Loucy (cell line): ENCODE measurements at regions not wholly inside any gene's neighbourhood (a gene's known extent, or its start where the extent isn't known, plus 50 kb on each side); places are given as distances from the start of the nearest gene placed in this dataset.
"Not testable (repeated sequence)": the region's sequence is repeated elsewhere in the genome, so short reads cannot be mapped to it uniquely, and the experiment has no call there.

ENCODE experiments used
- H2AFZ ChIP-seq: fragments of 200-600 bp; sonication (generic); 2 replicates; pipeline ENCODE4 v1.6.0; 2016; ENCODE audit warnings: antibody characterized with exemption, mild to moderate bottlenecking, low read length, moderate library complexity
- H3F3A ChIP-seq: fragments of 200-600 bp; 2 replicates; pipeline ENCODE4 v1.6.0; 2016; ENCODE audit warnings: antibody characterized with exemption, low read depth, mild to moderate bottlenecking
- H3K27me3 ChIP-seq: fragments of 200-600 bp; sonication (generic); 2 replicates; pipeline ENCODE4 v1.6.1; 2014; ENCODE audit warnings: low read length, mild to moderate bottlenecking; ENCODE audit not compliant: insufficient read depth, poor library complexity, severe bottlenecking
- H3K36me3 ChIP-seq: fragments of 200-600 bp; sonication (generic); 2 replicates; pipeline ENCODE4 v1.6.1; 2016; ENCODE audit warnings: low read length; ENCODE audit not compliant: insufficient read depth
- H3K4me1 ChIP-seq: fragments of 200-600 bp; sonication (generic); 2 replicates; pipeline ENCODE4 v1.5.1; 2014; ENCODE audit warnings: low read length, mild to moderate bottlenecking; ENCODE audit not compliant: insufficient read depth, poor library complexity, severe bottlenecking
- H3K4me2 ChIP-seq: fragments of 200-600 bp; sonication (generic); 2 replicates; pipeline ENCODE4 v1.6.0; 2014; ENCODE audit warnings: antibody characterized with exemption, low read length, low read depth, mild to moderate bottlenecking; ENCODE audit not compliant: poor library complexity, severe bottlenecking
- H3K4me3 ChIP-seq: fragments of 200-600 bp; sonication (generic); 2 replicates; pipeline ENCODE4 v1.5.1; 2014; ENCODE audit warnings: low read length, mild to moderate bottlenecking, mixed read lengths; ENCODE audit not compliant: poor library complexity, severe bottlenecking
- H3K79me2 ChIP-seq: fragments of 200-600 bp; sonication (generic); 2 replicates; pipeline ENCODE4 v1.6.1; 2014; ENCODE audit warnings: low read length; ENCODE audit not compliant: insufficient read depth
- H3K9ac ChIP-seq: fragments of 200-600 bp; sonication (generic); 2 replicates; pipeline ENCODE4 v1.6.0; 2014; ENCODE audit warnings: mild to moderate bottlenecking, low read depth, low read length, moderate library complexity; ENCODE audit not compliant: poor library complexity, severe bottlenecking
- H3K9me2 ChIP-seq: fragments of 200-600 bp; sonication (generic); replicated peaks from 2 replicates; pipeline ENCODE4 v1.6.1; 2016; ENCODE audit warnings: low read depth, low read length, mixed read lengths
- H3K9me3 ChIP-seq: fragments of 200-600 bp; sonication (generic); 2 replicates; pipeline ENCODE4 v1.6.1; 2014; ENCODE audit warnings: mild to moderate bottlenecking, antibody characterized with exemption, low read length, low read depth; ENCODE audit not compliant: insufficient read depth
- H4K20me1 ChIP-seq: fragments of 200-600 bp; sonication (generic); 2 replicates; pipeline ENCODE4 v1.6.0; 2014; ENCODE audit warnings: antibody characterized with exemption, low read length, mild to moderate bottlenecking; ENCODE audit not compliant: insufficient read depth, poor library complexity, severe bottlenecking
- EZH2phosphoT487 ChIP-seq: fragments of 200-600 bp; IDR thresholded peaks from 2 replicates; pipeline ENCODE4 v1.6.1; 2018; ENCODE audit warnings: antibody characterized with exemption, mild to moderate bottlenecking, moderate library complexity, borderline replicate concordance
- TF ChIP-seq, protein P1 (sequence below): fragments of 200-600 bp; sonication (generic); conservative IDR thresholded peaks from 2 replicates; pipeline ENCODE4 v1.5.1; 2014; ENCODE audit warnings: mild to moderate bottlenecking, antibody characterized with exemption, low read length

- no peak overlapping the region for H3K9ac ChIP-seq
- TF ChIP-seq, protein P1, sequence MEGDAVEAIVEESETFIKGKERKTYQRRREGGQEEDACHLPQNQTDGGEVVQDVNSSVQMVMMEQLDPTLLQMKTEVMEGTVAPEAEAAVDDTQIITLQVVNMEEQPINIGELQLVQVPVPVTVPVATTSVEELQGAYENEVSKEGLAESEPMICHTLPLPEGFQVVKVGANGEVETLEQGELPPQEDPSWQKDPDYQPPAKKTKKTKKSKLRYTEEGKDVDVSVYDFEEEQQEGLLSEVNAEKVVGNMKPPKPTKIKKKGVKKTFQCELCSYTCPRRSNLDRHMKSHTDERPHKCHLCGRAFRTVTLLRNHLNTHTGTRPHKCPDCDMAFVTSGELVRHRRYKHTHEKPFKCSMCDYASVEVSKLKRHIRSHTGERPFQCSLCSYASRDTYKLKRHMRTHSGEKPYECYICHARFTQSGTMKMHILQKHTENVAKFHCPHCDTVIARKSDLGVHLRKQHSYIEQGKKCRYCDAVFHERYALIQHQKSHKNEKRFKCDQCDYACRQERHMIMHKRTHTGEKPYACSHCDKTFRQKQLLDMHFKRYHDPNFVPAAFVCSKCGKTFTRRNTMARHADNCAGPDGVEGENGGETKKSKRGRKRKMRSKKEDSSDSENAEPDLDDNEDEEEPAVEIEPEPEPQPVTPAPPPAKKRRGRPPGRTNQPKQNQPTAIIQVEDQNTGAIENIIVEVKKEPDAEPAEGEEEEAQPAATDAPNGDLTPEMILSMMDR, result no peak
- no peak for TF ChIP-seq EZH2phosphoT487
- H3K9me2 ChIP-seq, result no peaks in the 10 kb centered on the region
- no peaks in the 10 kb centered on the region for H3F3A ChIP-seq
- no peaks in the 10 kb centered on the region for H3K36me3 ChIP-seq
- no peaks in the 10 kb centered on the region for H3K79me2 ChIP-seq
- H3K4me1 ChIP-seq, result no peaks in the 10 kb centered on the region
- H3K4me3 ChIP-seq, result no peak overlapping the region
- no peak overlapping the region for H3K4me2 ChIP-seq
- no peaks in the 10 kb centered on the region for H3K9me3 ChIP-seq
- H3K27me3 ChIP-seq, result no peaks in the 10 kb centered on the region
- no peaks in the 10 kb centered on the region for H4K20me1 ChIP-seq
- H2AFZ ChIP-seq, result no peak overlapping the region
Observed at GRCh38 chr6:115524821-115525220, 535.9 kb downstream of the FRK start.

DNA sequence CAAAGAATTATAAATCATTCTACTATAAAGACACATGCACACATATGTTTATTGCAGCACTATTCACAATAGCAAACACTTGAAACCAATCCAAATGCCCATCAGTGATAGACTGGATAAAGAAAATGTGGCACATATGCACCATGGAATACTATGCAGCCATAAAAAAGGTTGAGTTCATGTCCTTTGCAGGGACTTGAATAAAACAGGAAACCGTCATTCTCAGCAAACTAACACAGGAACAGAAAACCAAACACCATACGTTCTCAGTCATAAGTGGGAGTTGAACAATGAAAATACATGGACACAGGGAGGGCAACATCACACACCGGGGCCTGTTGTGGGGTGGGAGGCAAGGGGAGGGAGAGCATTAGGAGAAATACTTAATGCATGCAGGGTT is 538.9 kb downstream of the FRK start:
- not testable (repeated sequence) for H3K9me2 ChIP-seq, H3K4me3 ChIP-seq, H3K4me1 ChIP-seq, H4K20me1 ChIP-seq, H3F3A ChIP-seq, H2AFZ ChIP-seq, H3K9ac ChIP-seq, H3K36me3 ChIP-seq, H3K9me3 ChIP-seq, H3K79me2 ChIP-seq, H3K4me2 ChIP-seq, H3K27me3 ChIP-seq

DNA sequence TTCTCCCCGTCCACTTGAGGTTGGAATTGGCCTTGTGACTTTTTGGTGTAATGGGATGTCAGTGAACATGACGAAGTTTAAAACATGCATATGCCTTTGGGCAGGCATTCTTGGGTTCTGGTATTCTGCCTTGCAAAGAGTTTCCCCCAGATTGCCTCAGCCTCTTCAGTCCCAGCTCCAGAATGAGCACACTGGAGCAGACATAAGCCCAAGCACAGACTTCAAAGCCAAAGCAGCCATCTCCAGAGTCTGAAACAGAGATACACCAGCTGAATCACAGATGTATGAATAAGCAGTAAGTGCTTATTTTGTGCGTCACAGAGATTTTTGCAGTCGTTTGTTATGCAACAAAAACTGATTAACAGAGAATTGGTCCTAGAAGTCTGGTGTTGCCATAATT is 546.0 kb downstream of the FRK start:
- H3K27me3 ChIP-seq, result no peaks in the 10 kb centered on the region
- no peak overlapping the region for H3K4me3 ChIP-seq
- H2AFZ ChIP-seq, result no peak overlapping the region
- no peaks in the 10 kb centered on the region for H4K20me1 ChIP-seq
- no peaks in the 10 kb centered on the region for H3K79me2 ChIP-seq
- no peak overlapping the region for H3K4me2 ChIP-seq
- H3K9me2 ChIP-seq, result no peaks in the 10 kb centered on the region
- no peaks in the 10 kb centered on the region for H3K36me3 ChIP-seq
- no peaks in the 10 kb centered on the region for H3K4me1 ChIP-seq
- TF ChIP-seq, protein P1, result no peak
- no peak for TF ChIP-seq EZH2phosphoT487
- no peak overlapping the region for H3K9ac ChIP-seq
- no peaks in the 10 kb centered on the region for H3F3A ChIP-seq
- H3K9me3 ChIP-seq, result no peaks in the 10 kb centered on the region

DNA sequence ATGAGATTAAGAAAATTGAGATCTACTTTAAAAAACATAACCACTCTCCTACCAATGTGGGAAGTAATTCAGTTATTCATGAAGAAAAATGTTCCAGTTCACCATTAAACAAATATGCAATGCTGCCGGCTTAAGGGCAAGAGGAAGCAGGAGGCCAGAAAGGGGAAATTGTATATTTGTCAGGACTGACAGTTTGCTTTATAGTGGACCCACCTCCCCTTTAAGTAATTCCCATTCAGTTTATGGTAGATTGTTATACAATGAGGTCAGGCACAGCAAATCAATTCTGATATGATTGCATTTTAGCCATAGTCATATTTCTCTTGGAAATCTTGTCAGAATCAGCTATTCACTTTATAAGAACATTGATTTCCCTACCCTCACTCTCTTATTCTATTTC is 547.8 kb downstream of the FRK start:
- no peak for TF ChIP-seq EZH2phosphoT487
- TF ChIP-seq, protein P1, result no peak
- Histone ChIP-seq H2AFZ (no peak overlapping the region), H4K20me1 (no peaks in the 10 kb centered on the region), H3K79me2 (no peaks in the 10 kb centered on the region), H3K4me1 (no peaks in the 10 kb centered on the region), H3K27me3 (no peaks in the 10 kb centered on the region), H3K4me3 (no peak overlapping the region), H3K4me2 (no peak overlapping the region), H3K9ac (no peak overlapping the region), H3F3A (no peaks in the 10 kb centered on the region), H3K9me3 (no peaks in the 10 kb centered on the region), H3K9me2 (no peaks in the 10 kb centered on the region), H3K36me3 (no peaks in the 10 kb centered on the region)
